Activated CD8-positive, alpha-beta memory T cell treated with anti-CD3 and anti-CD28 coated beads, Interleukin-2, amount 50 U/mL, for 24 hours (primary cell): ENCODE measurements at regions not wholly inside any gene's neighbourhood (a gene's known extent, or its start where the extent isn't known, plus 50 kb on each side); places are given as distances from the start of the nearest gene placed in this dataset.

Experiments used
- DNase-seq: peaks from one replicate; pipeline ENCODE4 v3.0.0-alpha.2; 2020; ENCODE audit errors: extremely low read depth

GRCh38 chr1:98422816-98423215 is 238.7 kb upstream of the SNX7 start:
- no peak for DNase-seq

DNA sequence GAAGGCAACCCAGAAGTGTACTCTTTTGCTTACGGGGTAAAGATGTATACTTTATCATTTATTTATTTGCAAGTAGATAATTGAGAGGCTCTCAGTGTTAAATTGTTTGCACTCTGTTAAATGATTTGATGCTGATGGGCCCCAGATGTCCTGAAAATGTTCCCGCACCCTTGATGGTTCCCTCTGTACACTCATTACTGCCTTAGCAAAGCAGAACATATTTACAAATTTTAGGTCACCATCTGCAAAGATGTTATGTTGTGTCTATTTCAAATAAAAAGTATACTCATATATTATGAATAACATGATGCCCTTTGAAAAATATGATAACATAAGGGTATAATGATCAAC is 240.5 kb upstream of the SNX7 start:
- no peak for DNase-seq

GRCh38 chr1:98420376-98421084 is 241.0 kb upstream of the SNX7 start:
- DNase-seq, result no peak

DNA sequence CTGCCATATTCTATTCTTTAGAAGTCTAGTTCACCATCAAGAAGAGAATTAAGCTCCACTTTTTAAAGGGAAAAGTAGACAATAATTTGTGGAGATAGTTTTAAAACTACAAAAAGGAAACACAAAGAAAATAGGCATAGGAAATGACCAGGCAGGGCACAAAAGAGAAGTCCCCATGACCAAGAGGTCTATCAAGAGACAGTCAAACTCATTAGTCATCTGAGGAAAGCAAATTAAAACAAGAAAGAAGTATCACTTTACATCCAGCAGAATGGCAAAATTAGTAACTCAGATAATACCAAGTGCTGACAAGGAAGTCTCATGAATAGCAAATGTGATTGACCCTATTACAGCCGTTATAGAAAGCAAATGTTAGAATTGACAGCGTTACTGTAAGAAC is 243.7 kb upstream of the SNX7 start:
- no peak for DNase-seq

DNA sequence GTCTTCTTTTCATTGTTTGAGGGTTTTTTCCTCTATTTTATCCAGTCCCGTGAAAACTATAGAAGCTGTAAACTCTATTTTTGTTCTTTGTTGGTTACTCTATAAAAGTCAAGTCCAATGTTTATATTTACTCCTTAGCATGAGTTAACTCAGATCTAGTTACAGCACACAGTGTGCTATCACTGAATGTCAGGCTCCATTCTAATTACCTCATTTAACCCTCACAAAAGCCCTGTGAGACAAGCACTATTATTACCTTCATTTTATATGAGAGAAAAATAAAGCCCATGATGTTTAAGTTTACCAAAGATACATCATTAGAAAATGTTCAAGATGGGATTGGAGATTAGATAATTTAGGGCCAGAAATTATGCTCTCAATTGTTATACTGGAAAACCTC is 251.4 kb upstream of the SNX7 start:
- no peak for DNase-seq

GRCh38 chr1:98406352-98407088 is 255.0 kb upstream of the SNX7 start:
- DNase-seq, result no peak

- no peak for DNase-seq
These were observed 255.9 kb upstream of the SNX7 start for GRCh38 chr1:98405581-98406074.

DNA sequence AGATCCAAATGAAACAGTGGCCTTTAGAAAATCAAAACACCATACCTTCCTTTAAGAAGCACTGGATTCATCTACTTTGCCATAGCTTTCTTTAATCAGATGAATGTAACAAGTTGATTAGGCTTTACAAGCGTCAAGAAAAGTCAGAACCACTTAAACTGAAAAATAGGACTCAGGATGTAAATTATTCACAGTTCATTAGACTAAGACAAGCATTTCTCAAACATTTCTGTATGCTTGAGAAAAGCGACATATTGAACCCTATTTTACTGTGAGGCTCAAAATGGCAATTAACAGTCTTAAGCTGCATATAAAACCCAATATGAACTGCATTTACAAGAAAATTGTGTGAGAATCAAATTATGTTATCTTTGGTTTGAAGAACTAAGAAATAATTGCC is 256.7 kb upstream of the SNX7 start:
- DNase-seq, result no peak

DNA sequence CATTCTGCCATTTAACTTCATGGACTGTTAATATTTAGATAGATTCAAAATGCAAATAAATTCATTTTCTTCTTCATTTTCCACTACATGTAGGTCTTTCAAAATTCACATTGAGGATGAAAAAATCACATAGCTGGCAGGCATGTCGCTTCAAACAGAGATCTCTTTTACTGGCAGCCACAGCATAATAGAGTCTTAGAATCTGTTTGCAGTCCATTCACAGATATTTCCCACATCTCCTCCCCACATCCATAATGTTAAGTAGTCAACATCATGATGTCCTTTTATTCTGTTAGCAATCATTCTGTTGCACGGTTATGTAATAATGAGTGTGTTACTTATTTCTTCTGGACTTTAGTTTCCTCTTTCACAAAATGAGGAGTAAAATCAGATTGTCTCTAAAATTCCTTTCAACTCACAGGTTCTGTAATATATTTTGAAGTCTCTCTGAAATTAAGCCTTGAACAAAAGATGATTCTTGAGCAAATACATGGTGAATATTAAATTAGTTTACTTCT is 257.5 kb upstream of the SNX7 start:
- no peak for DNase-seq

- DNase-seq, result no peak
These were observed 258.7 kb upstream of the SNX7 start for GRCh38 chr1:98402860-98403259.

DNA sequence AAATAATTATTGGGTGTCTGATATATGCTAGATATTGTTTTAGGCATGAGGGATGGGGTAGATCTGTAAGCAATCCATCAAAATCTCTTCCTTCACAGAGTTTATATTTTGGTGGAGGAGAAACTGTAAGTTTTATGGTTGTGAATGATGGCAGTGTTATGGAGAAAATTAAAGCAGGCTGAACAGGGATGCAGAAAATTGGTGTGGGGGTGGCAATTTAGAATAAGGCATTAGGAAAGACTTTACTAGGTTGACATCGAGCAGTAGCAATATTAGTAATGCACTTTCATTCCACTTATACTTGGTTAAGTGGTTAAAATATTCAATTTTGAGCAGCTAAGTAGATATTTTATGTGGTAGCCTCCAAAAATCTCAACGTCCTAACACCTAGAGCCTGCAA is 261.1 kb upstream of the SNX7 start:
- DNase-seq, result no peak

- DNase-seq, result no peak
These were observed 262.3 kb upstream of the SNX7 start for GRCh38 chr1:98399218-98399617.

DNA sequence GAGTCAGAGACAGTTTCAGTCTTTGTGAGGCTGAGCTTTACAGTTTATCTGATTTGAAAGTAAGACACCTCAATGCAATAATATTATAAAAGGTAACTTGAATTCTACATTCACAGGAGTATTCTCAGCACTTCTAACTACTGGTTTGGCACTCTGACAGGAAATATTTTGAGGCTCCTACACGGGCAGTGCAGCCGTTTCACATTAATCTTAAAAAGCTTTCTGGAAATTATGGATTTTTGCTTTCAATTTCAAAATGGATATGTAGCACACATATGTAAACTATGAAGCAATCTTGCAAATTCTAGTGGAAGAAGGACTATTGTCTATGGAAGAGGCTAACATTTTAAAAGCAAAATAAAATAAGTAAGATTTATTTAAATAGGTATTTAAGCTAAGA is 262.9 kb upstream of the SNX7 start:
- no peak for DNase-seq

DNA sequence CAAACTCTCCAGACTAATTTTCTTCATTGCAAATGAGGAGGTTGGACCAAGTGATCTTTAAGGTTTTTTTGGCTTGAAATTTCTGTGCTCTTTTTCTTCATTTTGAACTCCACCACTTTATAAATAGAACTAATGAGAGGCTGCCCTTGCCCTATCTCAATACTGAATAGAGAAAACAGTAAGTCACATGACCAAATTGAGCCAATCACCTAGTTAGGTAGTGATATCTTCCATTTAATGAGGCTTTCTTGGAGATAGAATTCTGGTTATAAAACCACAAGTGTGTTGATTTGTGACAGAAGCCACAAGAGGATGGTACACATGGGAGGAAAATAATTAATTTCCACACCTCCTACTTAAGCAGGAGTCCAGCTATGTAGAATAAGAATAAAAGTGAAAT is 263.4 kb upstream of the SNX7 start:
- DNase-seq, result no peak

DNA sequence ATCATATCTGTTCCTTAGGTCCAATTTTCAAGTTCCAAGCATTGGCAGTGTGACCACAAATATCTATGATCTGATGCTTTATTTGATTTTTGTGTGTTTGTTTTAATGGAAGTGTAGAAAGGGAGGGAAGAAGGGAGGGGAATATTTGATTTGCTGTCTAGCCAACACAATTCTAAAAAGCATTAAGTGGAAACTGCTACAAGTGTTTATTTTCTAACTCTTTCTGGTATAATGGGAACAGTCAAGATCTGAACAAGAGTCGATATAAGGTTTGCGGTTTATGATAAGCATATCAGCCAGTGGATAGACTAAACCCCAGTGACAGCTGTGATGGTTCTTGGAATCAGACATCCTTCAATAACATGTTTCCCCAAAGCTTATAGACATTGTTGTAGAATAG is 267.8 kb upstream of the SNX7 start:
- no peak for DNase-seq

DNA sequence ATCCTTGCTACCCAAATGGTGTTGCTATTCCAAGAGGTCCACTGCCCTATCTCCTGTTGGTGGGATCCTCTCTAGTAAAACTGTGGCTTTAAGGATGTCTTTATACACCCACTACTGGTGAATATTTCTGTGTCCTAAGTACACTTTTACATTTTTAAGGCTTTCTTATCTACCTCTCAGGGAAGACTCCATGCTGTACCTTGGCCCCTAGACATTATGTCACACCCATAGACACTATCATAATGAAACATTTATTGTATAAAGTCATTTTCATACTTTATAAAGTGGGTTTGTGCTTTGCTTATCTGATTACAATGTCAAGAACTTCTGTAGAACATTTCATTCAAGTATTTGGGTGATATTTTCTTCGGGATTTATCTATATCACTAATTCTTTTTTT is 270.3 kb upstream of the SNX7 start:
- DNase-seq, result no peak

DNA sequence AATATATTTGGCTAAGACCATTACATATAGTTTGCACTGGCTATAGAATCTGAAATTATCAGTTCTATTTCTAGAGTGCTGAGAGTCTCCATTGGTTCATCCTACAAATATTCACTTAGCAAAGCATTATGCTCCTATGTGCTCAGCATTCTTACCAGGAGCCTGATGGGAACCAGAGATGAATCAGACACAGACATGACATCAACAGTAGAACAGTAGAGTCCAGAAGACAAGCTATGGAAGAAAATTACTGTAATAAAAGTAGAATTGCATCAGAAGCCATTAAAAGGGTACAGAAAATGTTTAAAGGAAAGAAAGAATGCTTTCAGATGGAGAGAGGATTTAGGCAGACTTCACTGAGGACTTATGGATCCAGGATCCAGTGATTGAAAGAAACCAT is 271.7 kb upstream of the SNX7 start:
- no peak for DNase-seq

- no peak for DNase-seq
These were observed 273.1 kb upstream of the SNX7 start for GRCh38 chr1:98388441-98388840.

- no peak for DNase-seq
These were observed 273.8 kb upstream of the SNX7 start for GRCh38 chr1:98387701-98388100.

GRCh38 chr1:98386675-98387440 is 274.7 kb upstream of the SNX7 start:
- DNase-seq, result no peak

- no peak for DNase-seq
These were observed 275.9 kb upstream of the SNX7 start for GRCh38 chr1:98385652-98386051.

- DNase-seq, result no peak
These were observed 276.9 kb upstream of the SNX7 start for GRCh38 chr1:98384461-98385141.
